NK-92 (cell line): ENCODE measurements at regions not wholly inside any gene's neighbourhood (a gene's known extent, or its start where the extent isn't known, plus 50 kb on each side); places are given as distances from the start of the nearest gene placed in this dataset.

Source experiments
- DNase-seq: peaks from one replicate; lab custom pipeline; 2025; ENCODE audit not compliant: unreplicated experiment; lab: John Stamatoyannopoulos, UW

GRCh38 chr13:107003911-107004310 is 436.0 kb upstream of the ARGLU1 start:
- no peak for DNase-seq

GRCh38 chr13:106998664-106999063 is 430.7 kb upstream of the ARGLU1 start:
- no peak for DNase-seq

DNA sequence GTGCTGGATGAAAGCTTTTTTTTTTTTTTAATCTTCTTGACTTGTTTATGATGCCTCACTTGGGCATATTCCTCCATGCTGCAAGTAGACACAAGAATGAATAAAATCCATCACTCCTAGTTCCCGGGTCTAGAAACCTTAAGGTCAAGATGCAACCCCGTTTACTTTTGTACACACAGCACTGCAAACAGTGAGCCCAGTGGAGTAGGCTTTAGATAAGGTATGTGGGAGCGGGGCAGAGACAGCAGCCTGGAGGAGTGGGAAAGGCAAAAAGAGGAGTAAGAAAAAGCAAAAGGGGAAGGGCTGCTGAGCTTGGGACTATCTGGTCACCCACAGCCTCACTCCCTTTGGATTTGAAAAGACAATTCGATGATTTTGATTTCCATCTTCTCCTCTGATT is 429.8 kb upstream of the ARGLU1 start:
- DNase-seq, result no peak

- DNase-seq, result no peak
These were observed 429.1 kb upstream of the ARGLU1 start for GRCh38 chr13:106996867-106997618.

DNA sequence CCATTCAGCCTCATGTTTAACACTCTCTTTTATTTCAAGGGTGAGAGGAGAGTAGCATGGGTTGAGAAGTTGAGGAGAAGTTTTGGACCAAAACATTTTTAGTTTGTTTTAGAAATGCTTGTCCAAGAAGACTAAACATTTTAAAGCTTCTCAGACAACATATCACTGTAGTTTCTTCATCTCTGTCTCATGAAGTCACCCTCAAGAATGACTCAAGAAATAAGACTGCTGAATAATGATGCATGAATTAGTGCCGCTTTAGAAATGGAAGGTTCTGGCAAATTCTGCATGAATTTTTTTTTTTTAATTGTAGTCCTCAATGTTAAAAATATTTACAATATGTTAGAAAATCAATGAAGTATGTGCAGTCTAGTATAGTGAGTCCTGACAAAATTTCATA is 422.7 kb upstream of the ARGLU1 start:
- no peak for DNase-seq

GRCh38 chr13:106989876-106990275 is 421.9 kb upstream of the ARGLU1 start:
- no peak for DNase-seq

DNA sequence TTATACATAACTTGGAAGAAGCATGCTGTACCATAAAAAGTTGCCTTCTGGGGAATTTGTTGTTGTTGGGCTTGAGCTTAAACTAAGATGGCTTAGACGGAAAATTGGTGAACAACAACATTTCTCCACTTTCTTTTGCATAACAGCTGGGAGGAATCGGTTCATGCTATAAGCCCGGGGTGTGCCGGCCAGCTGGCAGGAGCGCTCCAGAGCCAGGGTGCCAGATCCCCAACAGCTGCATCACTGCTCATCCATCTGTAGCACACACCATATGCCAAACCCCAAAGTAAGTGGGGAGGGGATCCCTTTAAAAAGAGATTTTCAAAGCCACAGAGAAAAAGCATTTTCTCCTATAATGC is 419.5 kb upstream of the ARGLU1 start:
- DNase-seq, result no peak

GRCh38 chr13:106986687-106987426 is 418.9 kb upstream of the ARGLU1 start:
- DNase-seq, result no peak

DNA sequence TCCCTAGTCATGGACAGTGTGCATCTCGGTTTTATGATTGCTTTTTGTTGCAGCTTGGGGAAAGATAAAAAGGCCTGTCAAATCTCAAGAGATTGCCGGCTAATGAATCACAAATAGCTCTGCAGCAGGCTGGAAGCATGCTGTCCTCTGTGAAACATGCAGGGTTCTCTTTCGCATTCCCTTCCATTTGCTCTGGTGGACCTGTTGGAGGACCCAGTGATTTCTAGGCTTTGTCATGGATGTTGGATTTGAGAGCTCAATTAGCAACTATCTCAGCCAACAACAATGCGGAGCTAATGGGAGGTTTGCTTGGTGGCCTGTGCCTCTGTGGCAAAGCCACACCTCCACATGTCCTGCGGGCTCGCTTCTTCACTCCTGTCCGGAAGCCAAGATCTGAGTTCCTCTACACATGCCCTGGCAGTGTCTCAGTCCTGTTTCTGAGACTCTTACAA is 418.1 kb upstream of the ARGLU1 start:
- DNase-seq, result no peak

- DNase-seq, result no peak
These were observed 417.5 kb upstream of the ARGLU1 start for GRCh38 chr13:106985481-106985880.

DNA sequence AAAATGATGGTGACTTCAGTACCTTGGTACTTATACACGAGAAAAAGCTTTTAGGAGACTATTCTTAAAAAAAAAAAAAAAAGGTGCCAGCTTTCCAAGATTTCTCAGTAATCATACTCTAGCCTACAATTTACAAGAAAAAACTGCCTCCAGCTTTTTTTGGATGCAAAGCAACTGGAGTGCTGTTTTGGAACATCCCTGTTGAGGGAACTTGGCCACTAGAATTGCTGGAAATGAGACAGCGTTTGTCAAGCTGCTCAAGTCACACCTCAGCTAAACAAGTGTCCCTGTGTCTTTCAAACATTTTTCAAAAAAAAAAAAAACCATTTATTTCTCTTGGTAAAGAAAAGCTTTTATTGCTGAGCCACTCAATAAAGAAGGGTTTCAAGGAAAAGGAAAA is 413.1 kb upstream of the ARGLU1 start:
- no peak for DNase-seq

DNA sequence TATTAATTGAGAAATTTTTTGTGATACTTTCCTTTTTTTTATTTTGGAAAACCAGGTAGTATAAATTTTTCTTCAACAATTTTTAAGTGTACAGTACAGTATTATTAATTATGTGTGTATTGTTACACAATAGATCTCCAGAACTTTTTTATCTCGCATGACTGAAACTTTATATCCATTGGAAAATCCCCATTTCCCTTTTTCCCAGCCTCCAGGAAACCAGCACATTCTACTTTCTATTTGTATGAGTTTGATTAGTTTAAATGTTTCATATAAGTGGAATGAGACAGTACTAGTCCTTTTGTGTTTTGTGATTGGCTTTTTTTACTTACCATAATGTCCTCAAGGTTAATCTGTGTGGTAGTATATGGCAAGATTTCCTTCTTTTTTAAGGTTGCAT is 399.5 kb upstream of the ARGLU1 start:
- DNase-seq, result no peak

- no peak for DNase-seq
These were observed 395.2 kb upstream of the ARGLU1 start for GRCh38 chr13:106963151-106963550.

DNA sequence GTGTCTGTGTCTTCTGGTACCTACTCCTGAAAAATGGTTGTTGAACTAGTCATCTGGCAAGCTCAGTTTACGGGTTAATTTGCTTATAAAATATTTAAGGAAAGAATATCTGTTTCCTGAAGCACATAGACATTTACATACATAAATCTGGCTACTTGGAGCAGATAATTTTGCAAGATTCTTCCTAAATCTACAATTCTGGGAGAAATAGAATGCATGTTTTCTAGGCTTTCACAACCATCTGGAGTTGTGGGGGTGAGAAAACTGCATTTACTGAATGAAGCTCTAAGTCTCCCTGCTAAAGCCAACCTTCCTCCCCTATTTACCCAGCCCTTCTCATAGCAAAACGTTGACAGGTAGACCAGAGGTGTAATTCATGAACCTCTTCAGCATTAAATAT is 393.7 kb upstream of the ARGLU1 start:
- no peak for DNase-seq

GRCh38 chr13:106961216-106961615 is 393.3 kb upstream of the ARGLU1 start:
- DNase-seq, result no peak

DNA sequence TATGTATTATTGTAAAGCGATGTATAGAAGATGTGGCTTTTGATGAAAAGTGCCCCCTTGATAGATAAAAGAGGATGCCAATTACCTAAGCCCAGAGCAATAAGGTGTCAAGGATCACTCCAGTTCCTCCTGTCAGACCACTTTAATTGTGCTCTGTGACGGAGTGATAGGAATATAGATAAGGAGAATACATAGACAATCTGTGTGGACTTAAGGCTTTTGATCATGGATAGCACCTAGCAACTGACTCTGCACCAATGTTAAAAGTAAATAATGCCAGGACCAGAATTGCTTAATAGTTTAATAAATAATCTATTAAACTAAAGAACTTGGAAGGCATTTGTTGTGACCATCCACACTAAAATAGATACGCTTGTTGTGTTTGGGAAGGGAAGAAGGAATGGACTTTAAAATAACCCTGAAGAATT is 390.7 kb upstream of the ARGLU1 start:
- DNase-seq, result no peak

GRCh38 chr13:106942563-106942962 is 374.6 kb upstream of the ARGLU1 start:
- DNase-seq, result no peak

- no peak for DNase-seq
These were observed 373.8 kb upstream of the ARGLU1 start for GRCh38 chr13:106941779-106942178.

- no peak for DNase-seq
These were observed 359.5 kb upstream of the ARGLU1 start for GRCh38 chr13:106927421-106927820.

GRCh38 chr13:106922384-106922783 is 354.4 kb upstream of the ARGLU1 start:
- no peak for DNase-seq

- no peak for DNase-seq
These were observed 351.7 kb upstream of the ARGLU1 start for GRCh38 chr13:106919638-106920037.

DNA sequence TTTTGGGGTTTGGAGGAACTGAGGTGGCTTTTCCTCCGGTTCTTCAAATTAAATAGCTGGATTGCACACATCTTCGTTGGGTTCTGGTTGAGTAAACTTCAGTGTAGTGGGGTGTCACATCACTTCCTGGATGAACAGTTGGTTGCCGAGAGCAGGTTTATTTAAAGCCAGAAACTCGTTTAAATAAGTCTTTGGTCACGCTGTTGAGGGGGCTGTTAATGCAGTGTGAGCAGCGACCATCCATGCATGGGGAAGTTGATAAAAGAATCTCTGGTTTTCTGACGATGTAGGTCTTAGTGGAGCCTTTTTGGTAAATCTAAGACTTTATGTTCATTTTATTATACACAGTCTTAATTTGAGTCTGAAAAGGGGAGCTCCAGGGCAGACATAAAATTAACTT is 351.2 kb upstream of the ARGLU1 start:
- no peak for DNase-seq

GRCh38 chr13:106918557-106918860 is 350.6 kb upstream of the ARGLU1 start:
- DNase-seq, result no peak
